ENCODE measurements at regions not wholly inside any gene's neighbourhood (a gene's known extent, or its start where the extent isn't known, plus 50 kb on each side); places are given as distances from the start of the nearest gene placed in this dataset.

DNA sequence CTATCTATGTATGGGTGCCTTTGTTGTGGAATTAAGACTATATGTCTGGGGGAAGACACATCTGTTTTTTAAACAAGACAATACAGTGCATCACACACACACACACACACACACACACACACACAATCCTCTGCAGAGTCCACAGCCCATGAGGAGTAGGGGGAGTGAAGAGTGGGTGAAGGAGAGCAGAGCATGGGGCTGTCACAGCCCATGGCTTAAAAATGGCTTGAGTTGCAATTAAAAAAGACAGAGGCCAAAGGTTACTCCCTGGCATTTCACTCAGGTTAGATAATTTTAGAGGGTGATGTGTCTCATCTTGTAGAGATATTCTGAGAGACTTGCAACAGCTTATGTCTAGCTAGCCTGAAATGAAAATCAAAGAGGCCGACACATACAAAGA, 176.5 kb upstream of the PLXNA2 start:
- no peak for DNase-seq

GRCh38 chr1:208421486-208421885, 177.3 kb upstream of the PLXNA2 start:
- no peak for DNase-seq

GRCh38 chr1:208423526-208423925, 179.3 kb upstream of the PLXNA2 start:
- DNase-seq, result no peak

- no peak for DNase-seq
These were observed 180.9 kb upstream of the PLXNA2 start for GRCh38 chr1:208425096-208425495.

DNA sequence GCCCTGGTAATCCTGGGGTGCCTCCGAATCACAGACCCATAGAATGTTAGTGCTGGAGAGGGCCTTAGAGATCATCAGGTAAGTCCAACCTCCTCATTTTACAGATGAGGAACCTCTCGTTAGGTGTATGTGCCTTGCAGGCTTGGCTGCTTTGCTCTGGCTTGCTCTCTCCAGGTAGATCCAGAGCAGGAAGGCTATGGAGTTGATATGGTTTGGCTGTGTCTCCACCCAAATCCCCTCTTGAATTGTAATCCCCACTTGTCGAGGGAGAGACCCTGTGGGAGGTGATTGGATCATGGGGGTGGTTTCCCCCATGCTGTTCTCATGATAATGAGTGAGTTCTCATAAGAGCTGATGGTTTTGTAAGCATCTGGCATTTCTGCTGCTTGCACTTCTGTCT, 186.0 kb upstream of the PLXNA2 start:
- no peak for DNase-seq

GRCh38 chr1:208431721-208432120, 187.5 kb upstream of the PLXNA2 start:
- DNase-seq, result no peak

- no peak for DNase-seq
These were observed 188.2 kb upstream of the PLXNA2 start for GRCh38 chr1:208432346-208432745.

DNA sequence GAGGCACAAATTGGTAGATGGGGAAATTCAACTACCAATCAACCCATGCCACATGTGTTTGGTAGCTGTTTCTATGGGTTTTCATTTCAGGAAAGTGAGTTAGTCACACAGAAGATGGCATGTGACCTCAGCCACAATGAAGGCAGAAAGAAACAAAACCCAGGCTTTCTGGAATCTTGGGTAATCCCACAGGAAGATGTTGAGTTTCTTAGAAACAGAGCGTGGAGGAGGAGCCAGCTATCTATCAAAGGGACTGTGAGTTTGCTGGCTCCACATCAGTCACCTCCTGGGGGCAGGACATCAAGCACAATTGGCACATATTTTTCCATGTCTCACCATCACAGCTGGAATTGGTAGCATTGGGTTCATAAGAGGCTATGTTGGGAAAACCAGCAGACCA, 188.9 kb upstream of the PLXNA2 start:
- DNase-seq, result no peak

DNA sequence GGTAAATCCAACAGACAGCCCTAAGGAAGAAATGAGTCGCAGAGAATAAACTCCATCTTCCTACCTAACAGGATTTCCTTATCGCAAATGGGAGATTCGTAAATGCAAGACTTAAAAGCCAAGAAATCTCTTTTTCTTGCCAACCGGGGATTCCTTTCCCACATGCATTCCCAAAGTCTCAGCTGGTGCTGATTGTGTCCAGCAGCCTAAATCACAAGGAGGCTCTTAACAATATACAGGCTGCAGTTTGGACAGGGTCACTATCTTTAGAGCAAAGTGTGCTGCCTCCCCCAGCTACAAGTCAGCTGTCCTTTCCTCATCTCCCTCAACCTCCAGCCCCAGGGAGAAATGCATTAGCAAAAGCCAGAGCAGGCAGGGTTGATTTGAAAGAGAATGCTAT, 189.8 kb upstream of the PLXNA2 start:
- DNase-seq, result no peak

GRCh38 chr1:208437401-208437800, 193.2 kb upstream of the PLXNA2 start:
- DNase-seq, result no peak

DNA sequence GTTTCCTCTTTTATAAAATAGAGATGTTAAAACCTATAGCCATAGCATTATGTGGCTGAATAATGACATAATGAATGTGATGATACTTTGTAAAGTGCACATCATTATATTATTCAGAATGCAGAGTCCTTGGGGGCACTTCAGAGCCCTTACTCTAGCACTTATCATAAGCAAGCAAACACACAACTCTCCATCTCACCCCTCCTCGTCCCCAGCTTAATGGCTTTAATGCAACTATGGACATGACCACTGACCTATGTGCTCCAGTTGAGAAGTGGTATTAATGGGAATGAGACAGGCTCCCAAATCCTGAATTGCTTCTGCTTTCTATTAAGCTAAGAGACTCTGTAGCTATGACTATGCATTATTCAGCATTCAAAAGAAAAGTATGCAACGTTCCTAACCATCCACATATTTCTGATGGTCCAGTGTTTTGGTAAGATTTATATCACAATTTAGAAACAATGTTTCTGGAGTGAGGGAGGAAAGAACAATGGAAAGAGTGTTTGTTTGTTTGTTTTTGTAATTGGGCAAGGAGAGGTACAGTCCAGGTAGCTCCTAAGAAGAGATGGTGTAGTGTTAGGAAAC, 194.0 kb upstream of the PLXNA2 start:
- no peak for DNase-seq

- DNase-seq, result no peak
These were observed 201.6 kb upstream of the PLXNA2 start for GRCh38 chr1:208445758-208446203.

GRCh38 chr1:208446271-208446691, 202.1 kb upstream of the PLXNA2 start:
- DNase-seq, result no peak

DNA sequence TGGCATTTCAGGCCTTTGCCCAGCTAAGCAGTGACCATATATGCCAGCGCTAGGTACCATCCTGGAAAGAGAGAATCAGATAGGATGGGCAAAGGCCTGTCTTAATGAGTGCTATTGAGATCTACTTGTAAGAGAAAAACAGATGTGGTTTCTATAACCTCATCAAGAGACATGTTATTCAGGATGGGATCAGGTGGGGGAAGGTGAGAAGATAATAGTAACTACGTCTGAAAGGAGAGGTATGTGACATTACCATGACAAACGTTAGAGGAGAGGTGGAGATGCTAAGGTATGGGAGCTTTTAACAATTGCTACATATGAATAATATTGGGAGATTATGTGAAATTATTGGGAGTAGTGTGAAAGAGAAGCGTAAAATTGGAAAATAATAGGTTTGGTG, 204.2 kb upstream of the PLXNA2 start:
- DNase-seq, result no peak

DNA sequence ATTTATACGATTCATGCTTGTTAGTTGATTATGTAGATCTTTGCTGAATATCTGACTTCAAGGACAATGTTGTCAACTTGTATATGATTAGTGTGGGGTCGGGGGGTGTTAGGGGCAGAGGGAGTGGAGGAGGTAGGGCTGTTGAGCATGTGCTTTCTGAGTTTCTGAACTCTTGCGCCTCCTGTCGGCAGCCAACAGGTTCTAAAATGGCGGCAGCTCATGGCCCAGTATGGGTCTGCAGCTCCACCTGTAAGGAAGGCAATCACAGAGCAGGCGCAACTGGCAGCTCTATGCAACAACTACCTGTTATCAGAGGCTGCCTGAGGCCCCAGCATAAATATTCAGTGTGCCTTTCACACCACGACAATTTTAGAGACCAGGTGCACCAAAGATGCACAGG, 205.8 kb upstream of the PLXNA2 start:
- DNase-seq, result no peak

- no peak for DNase-seq
These were observed 206.8 kb upstream of the PLXNA2 start for GRCh38 chr1:208450958-208451357.

DNA sequence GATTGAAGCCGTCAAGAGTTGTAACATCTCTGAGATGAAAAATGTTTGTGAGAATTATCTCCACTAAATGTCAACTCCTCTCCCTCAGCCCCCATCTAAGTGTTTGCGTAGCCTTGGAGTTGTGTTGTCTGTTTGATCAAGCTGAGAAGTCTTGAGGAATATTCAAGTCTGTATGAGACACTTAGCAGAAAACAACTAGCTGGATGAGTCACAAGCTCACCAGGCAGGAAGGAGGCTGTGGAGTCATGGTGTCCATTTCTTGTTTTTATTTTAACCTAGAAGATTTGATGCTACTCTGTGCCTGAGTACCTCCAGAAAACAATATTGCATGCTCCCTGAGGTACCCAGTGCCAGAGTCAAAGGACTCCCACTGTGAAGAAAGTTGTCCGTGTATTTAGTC, 211.6 kb upstream of the PLXNA2 start:
- DNase-seq, result no peak

DNA sequence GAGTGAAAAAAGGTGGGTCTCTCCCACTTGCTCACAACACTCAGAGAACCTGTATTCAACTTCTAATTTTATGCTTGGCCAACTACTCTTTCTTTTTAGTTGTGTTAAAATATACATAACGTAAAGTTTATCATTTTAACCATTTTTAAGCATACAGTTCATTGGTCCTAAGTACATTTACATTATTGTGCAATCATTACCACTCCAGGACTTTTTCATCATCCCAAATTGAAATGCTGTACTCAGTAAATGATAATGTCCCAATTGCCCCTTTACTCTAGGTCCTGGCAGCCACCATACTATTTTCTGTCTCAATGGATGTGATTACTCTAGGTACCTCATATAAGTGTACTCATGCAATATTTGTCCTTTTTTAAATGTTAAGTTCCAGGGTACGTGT, 212.3 kb upstream of the PLXNA2 start:
- DNase-seq, result no peak

DNA sequence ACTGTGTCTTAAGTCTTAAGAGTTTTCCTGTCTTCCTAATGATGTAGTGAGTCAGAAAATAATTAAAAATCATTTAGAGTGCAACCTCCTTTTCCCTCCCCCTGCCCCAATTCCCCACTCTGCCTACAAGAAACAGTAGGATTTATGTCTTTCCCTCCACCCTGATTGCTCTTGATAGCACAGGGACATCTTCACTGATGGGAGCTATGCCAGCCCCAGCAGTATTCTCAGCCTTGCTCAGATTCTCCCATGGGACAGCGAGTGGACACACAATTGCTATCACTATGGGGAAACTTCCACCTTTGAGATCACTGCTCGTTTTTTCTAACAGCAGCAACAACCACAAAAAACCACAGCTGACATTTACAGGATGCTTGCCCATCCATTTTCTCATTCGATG, 216.6 kb upstream of the PLXNA2 start:
- DNase-seq, result no peak

DNA sequence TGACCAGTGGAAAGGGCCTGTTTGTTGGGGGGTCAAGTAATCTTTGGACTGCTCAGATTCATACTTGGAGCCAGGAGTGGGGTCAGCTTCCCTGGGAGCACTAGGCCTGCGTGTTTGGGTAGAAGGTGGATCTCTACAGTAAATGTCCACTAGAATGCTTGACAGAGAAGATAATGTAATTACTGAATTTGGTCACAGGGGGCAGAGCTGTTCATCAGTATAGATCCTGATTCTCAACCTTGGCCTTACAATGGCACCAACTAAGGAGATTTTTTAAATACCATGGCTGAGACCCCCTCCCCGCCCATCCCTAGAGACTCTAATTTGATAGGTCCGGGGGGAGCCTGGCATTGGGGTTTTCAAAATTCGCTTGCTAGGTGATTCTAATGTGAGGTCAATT, 217.5 kb upstream of the PLXNA2 start:
- DNase-seq, result no peak

DNA sequence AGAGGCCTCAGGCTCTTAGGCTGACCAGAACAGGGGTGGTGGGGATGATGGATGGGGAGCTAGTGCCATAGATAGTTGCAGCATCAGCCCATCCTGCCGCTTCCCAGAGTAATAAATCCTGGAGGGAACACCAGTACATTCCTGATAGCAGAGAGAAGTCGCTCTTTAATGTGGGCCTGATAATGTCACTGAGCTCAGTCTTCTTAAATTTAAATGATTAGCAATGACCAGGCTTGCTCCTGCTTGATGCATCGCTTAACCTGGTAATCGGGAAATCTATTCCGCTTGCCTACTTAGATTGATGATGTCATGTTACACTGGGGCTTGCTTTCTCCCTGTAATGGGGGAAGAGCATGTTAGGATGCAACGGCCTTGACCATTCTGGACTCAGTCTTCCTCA, 218.6 kb upstream of the PLXNA2 start:
- DNase-seq, result no peak

DNA sequence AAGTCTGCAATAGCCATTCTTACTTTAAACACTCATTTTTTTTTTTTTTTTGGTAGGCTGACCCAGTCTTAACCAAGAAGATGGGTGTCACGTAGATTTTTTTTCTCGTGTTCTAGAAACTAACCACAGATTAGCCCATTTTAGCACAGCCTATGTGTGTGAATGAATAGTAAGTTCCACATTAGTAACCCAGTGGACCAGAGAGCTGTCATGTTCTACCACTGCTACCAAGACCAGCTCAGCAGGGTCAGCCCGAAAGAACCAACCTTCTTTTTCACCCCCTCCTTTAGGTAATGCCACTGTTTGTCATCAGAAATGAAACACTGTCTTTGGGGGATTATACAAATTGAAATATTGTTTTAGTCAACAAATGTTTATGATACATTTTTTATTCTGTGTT, 221.1 kb upstream of the PLXNA2 start:
- no peak for DNase-seq

- no peak for DNase-seq
These were observed 221.8 kb upstream of the PLXNA2 start for GRCh38 chr1:208465786-208466590.

DNA sequence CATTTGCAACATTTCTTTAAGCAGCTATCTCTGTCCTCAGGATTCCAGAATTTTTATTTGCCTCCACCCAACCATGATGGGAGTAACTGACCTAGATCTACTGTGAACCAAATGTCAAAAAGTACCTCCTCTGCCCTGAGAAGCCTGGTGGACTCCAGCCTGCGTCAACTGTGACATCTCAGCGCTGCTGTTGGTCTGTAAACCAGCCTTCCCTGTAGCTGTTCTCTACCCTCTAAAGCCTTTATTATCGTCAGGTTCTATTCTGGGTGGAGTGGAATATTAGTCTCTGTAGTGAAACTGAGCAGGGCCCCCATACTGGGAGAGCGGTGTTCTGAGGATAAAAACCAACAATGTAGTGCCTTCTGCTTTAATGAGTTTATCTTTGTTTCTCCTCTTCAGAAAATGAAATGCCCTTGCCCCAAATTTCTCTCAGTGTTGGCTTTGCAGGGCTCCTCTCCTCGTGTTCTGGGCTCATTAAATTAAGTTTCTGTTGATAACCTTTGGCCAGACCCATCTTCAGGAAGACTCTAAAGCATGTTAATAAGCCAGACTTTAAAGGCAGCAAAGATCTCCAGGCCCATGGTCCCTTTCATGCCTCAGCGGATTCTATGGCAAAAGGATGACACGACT, 223.1 kb upstream of the PLXNA2 start:
- no peak for DNase-seq
